OCI-LY7 (cell line): ENCODE measurements at regions not wholly inside any gene's neighbourhood (a gene's known extent, or its start where the extent isn't known, plus 50 kb on each side); places are given as distances from the start of the nearest gene placed in this dataset.

Source experiments
- BruUV-seq: library from RNA; stranded (reverse); fragments of 400-500 nt; replicated peaks from 2 replicates; lab custom pipeline; 2021; lab: Mats Ljungman, UMichigan
- CTCF ChIA-PET: fragments of 300-600 bp; sonication (Branson Sonifier 250); formaldehyde crosslinking; loops from one replicate; lab custom pipeline; 2022; ENCODE audit warnings: antibody characterized with exemption; ENCODE audit not compliant: unreplicated experiment; lab: Charles Lee
- POLR2A ChIA-PET: fragments of 300-600 bp; sonication (Branson Sonifier 250); formaldehyde crosslinking; loops from one replicate; lab custom pipeline; 2022; ENCODE audit warnings: antibody characterized with exemption; lab: Charles Lee
- DNase-seq: peaks from one replicate; pipeline ENCODE4 v3.0.0-alpha.2; 2015; ENCODE audit warnings: low spot score
- H2AFZ ChIP-seq: fragments of 200-600 bp; sonication (generic), shearing (Covaris generic); 2 replicates; pipeline ENCODE4 v1.6.1; 2014; ENCODE audit warnings: mild to moderate bottlenecking, antibody characterized with exemption, low read length, moderate library complexity
- H3K27ac ChIP-seq: fragments of 200-600 bp; sonication (generic); 2 replicates; pipeline ENCODE4 v1.5.1; 2014; ENCODE audit warnings: mixed run types, low read depth, mild to moderate bottlenecking, moderate library complexity, low read length, inconsistent platforms; ENCODE audit not compliant: poor library complexity, severe bottlenecking
- H3K36me3 ChIP-seq: fragments of 200-600 bp; sonication (generic); 2 replicates; pipeline ENCODE4 v1.6.1; 2014; ENCODE audit warnings: mild to moderate bottlenecking, antibody characterized with exemption, low read length, moderate library complexity, mixed read lengths; ENCODE audit not compliant: insufficient read depth
- H3K4me1 ChIP-seq: fragments of 200-600 bp; sonication (generic); 2 replicates; pipeline ENCODE4 v1.5.1; 2014; ENCODE audit warnings: mild to moderate bottlenecking, low read length; ENCODE audit not compliant: insufficient read depth, poor library complexity, severe bottlenecking
- H3K4me2 ChIP-seq: fragments of 200-600 bp; sonication (generic); 2 replicates; pipeline ENCODE4 v1.6.1; 2014; ENCODE audit warnings: mild to moderate bottlenecking, low read length
- H3K4me3 ChIP-seq: fragments of 200-600 bp; sonication (generic); 2 replicates; pipeline ENCODE4 v1.5.1; 2014; ENCODE audit warnings: mild to moderate bottlenecking, low read depth, low read length; ENCODE audit not compliant: poor library complexity, severe bottlenecking
- H3K79me2 ChIP-seq: fragments of 200-600 bp; sonication (generic); 2 replicates; pipeline ENCODE4 v1.6.1; 2016; ENCODE audit warnings: low read depth, mild to moderate bottlenecking, low read length, moderate library complexity, mixed read lengths; ENCODE audit not compliant: insufficient read depth
- H3K9me2 ChIP-seq: fragments of 200-600 bp; sonication (generic); 2 replicates; pipeline ENCODE4 v1.6.1; 2016; ENCODE audit warnings: mild to moderate bottlenecking, low read length, mixed read lengths; ENCODE audit not compliant: insufficient read depth
- H3K9me3 ChIP-seq: fragments of 200-600 bp; sonication (generic); 2 replicates; pipeline ENCODE4 v1.6.1; 2014; ENCODE audit warnings: mild to moderate bottlenecking, mixed run types, low read length, mixed read lengths
- H4K20me1 ChIP-seq: fragments of 200-600 bp; sonication (generic); 2 replicates; pipeline ENCODE4 v1.6.1; 2014; ENCODE audit warnings: mild to moderate bottlenecking, antibody characterized with exemption, low read length, moderate library complexity, mixed read lengths; ENCODE audit not compliant: insufficient read depth
- CTCF ChIP-seq: fragments of 200-600 bp; sonication (generic); conservative IDR thresholded peaks from 2 replicates; pipeline ENCODE4 v1.5.1; 2014; ENCODE audit warnings: mild to moderate bottlenecking, antibody characterized with exemption, low read length, moderate library complexity, mixed read lengths
- EZH2phosphoT487 ChIP-seq: fragments of 200-600 bp; sonication (generic); IDR thresholded peaks from 2 replicates; pipeline ENCODE4 v1.6.1; 2018; ENCODE audit warnings: low read depth, borderline replicate concordance, mild to moderate bottlenecking, mixed run types, antibody characterized with exemption, low read length, moderate library complexity, mixed read lengths
- intact Hi-C: fragments of 100-400 bp; cut with micrococcal nuclease; formaldehyde crosslinking; loops from one replicate; pipeline ENCODE4 v1.10.0; 2022; ENCODE audit not compliant: unreplicated experiment

- no TSS peak for BruUV-seq
- Histone ChIP-seq H4K20me1 (no peaks in the 10 kb centered on the region), H3K4me1 (no peaks in the 10 kb centered on the region), H3K4me3 (no peak overlapping the region), H3K9me2 (no peaks in the 10 kb centered on the region), H3K9me3 (no peaks in the 10 kb centered on the region), H3K36me3 (no peaks in the 10 kb centered on the region), H3K79me2 (no peaks in the 10 kb centered on the region), H3K4me2 (no peak overlapping the region), H3K27ac (no peak overlapping the region), H2AFZ (no peak overlapping the region)
- TF ChIP-seq CTCF (no peak), EZH2phosphoT487 (no peak)
- intact Hi-C loops: no loop called here
- no peak for DNase-seq
- ChIA-PET CTCF (no interaction called here), POLR2A (no interaction called here)
Observed at GRCh38 chr19:28883241-28883693, 329.7 kb downstream of the UQCRFS1 start.

GRCh38 chr19:28882818-28883217 is 330.1 kb downstream of the UQCRFS1 start:
- no peaks in the 10 kb centered on the region for H4K20me1 ChIP-seq
- H3K27ac ChIP-seq: no peak overlapping the region
- no peaks in the 10 kb centered on the region for H3K36me3 ChIP-seq
- H2AFZ ChIP-seq: no peak overlapping the region
- no peaks in the 10 kb centered on the region for H3K9me2 ChIP-seq
- H3K79me2 ChIP-seq: no peaks in the 10 kb centered on the region
- H3K4me1 ChIP-seq: no peaks in the 10 kb centered on the region
- no peak overlapping the region for H3K4me3 ChIP-seq
- no peak for DNase-seq
- TF ChIP-seq CTCF (no peak), EZH2phosphoT487 (no peak)
- POLR2A ChIA-PET: no interaction called here
- H3K9me3 ChIP-seq: no peaks in the 10 kb centered on the region
- no TSS peak for BruUV-seq
- intact Hi-C loops: no loop called here
- CTCF ChIA-PET: no interaction called here
- no peak overlapping the region for H3K4me2 ChIP-seq

GRCh38 chr19:28881616-28882015 is 331.3 kb downstream of the UQCRFS1 start:
- Histone ChIP-seq H2AFZ (no peak overlapping the region), H3K9me2 (no peaks in the 10 kb centered on the region), H4K20me1 (no peaks in the 10 kb centered on the region), H3K36me3 (no peaks in the 10 kb centered on the region), H3K4me2 (no peak overlapping the region), H3K4me1 (no peaks in the 10 kb centered on the region), H3K79me2 (no peaks in the 10 kb centered on the region), H3K27ac (no peak overlapping the region), H3K9me3 (no peaks in the 10 kb centered on the region), H3K4me3 (no peak overlapping the region)
- no peak for TF ChIP-seq EZH2phosphoT487
- no peak for TF ChIP-seq CTCF
- DNase-seq: no peak
- POLR2A ChIA-PET: interaction anchor here (0.5 kb wide), 1 partner anchor 268 kb away, joined by 3 read pairs; no protein-coding TSS in a partner anchor
- no TSS peak for BruUV-seq
- intact Hi-C loops: no loop called here
- CTCF ChIA-PET: no interaction called here
